ENCODE measurements at regions not wholly inside any gene's neighbourhood (a gene's known extent, or its start where the extent isn't known, plus 50 kb on each side); places are given as distances from the start of the nearest gene placed in this dataset.

- H3K36me3 ChIP-seq = no peaks in the 10 kb centered on the region
- H3K9me3 ChIP-seq = no peaks in the 10 kb centered on the region
- no peak overlapping the region for H3K4me3 ChIP-seq
- no peaks in the 10 kb centered on the region for H3K4me1 ChIP-seq
- peak overlapping the region in 1 of 4 donors; percentile 2 for H3K27ac ChIP-seq
- H3K27me3 ChIP-seq = no peaks in the 10 kb centered on the region
- TF ChIP-seq POLR2A (IDR thresholded peaks at IDR 0.05) = no peak
- TF ChIP-seq CTCF (IDR thresholded peaks at IDR 0.05) = no peak
- DNase-seq = no peak
Measured at GRCh38 chr4:123836851-123837595, 440.4 kb downstream of the SPRY1 start.

- no peak for DNase-seq
Measured at GRCh38 chr4:123838474-123838873, 441.9 kb downstream of the SPRY1 start.

GRCh38 chr4:123840197-123840596, 443.6 kb downstream of the SPRY1 start:
- DNase-seq = no peak
- Histone ChIP-seq H3K4me3 (no peak overlapping the region), H3K4me1 (no peaks in the 10 kb centered on the region), H3K9me3 (no peaks in the 10 kb centered on the region), H3K27ac (no peak overlapping the region), H3K36me3 (no peaks in the 10 kb centered on the region), H3K27me3 (no peaks in the 10 kb centered on the region)
- TF ChIP-seq CTCF (IDR thresholded peaks at IDR 0.05) (no peak), POLR2A (IDR thresholded peaks at IDR 0.05) (no peak)

More at GRCh38 chr4:123838474-123838873, 441.9 kb downstream of the SPRY1 start:
- no peaks in the 10 kb centered on the region for H3K4me1 ChIP-seq
- no peaks in the 10 kb centered on the region for H3K36me3 ChIP-seq
- no peak overlapping the region for H3K27ac ChIP-seq
- TF ChIP-seq POLR2A (IDR thresholded peaks at IDR 0.05) = no peak
- TF ChIP-seq CTCF (IDR thresholded peaks at IDR 0.05) = no peak
- H3K9me3 ChIP-seq = no peaks in the 10 kb centered on the region
- no peak overlapping the region for H3K4me3 ChIP-seq
- no peaks in the 10 kb centered on the region for H3K27me3 ChIP-seq

- Histone ChIP-seq H3K9me3 (no peaks in the 10 kb centered on the region), H3K27ac (peak overlapping the region in 1 of 4 donors; percentile 9)
- TF ChIP-seq POLR2A (IDR thresholded peaks at IDR 0.05) = no peak
Measured at GRCh38 chr4:123841447-123842121, 445.0 kb downstream of the SPRY1 start.

DNA sequence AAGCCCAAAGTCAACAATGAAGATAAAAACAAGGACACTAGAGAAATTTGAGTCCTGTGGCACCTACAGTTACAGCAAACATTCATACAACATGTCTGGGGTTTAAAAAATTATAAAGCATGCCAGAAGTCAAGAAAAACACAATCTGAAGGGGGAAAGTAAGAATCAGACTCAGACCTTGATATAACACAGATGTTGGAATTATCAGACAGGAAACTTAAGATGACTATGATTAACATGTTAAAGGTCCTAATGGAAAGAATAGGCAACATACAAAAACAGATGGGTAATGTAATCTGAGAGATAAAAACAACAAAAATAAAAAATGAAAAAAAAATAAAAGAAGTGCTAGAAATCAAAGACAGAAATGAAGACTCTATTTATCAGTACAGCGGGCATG, 446.5 kb downstream of the SPRY1 start:
- TF ChIP-seq CTCF (IDR thresholded peaks at IDR 0.05) (no peak), POLR2A (IDR thresholded peaks at IDR 0.05) (no peak)
- H3K36me3 ChIP-seq = no peaks in the 10 kb centered on the region
- DNase-seq = no peak
- H3K27ac ChIP-seq = no peak overlapping the region
- no peak overlapping the region for H3K4me3 ChIP-seq
- no peaks in the 10 kb centered on the region for H3K27me3 ChIP-seq
- no peaks in the 10 kb centered on the region for H3K9me3 ChIP-seq
- no peaks in the 10 kb centered on the region for H3K4me1 ChIP-seq

More at GRCh38 chr4:123841447-123842121, 445.0 kb downstream of the SPRY1 start:
- DNase-seq = no peak
- Histone ChIP-seq H3K4me3 (no peak overlapping the region), H3K36me3 (no peaks in the 10 kb centered on the region), H3K4me1 (no peaks in the 10 kb centered on the region), H3K27me3 (no peaks in the 10 kb centered on the region)

DNA sequence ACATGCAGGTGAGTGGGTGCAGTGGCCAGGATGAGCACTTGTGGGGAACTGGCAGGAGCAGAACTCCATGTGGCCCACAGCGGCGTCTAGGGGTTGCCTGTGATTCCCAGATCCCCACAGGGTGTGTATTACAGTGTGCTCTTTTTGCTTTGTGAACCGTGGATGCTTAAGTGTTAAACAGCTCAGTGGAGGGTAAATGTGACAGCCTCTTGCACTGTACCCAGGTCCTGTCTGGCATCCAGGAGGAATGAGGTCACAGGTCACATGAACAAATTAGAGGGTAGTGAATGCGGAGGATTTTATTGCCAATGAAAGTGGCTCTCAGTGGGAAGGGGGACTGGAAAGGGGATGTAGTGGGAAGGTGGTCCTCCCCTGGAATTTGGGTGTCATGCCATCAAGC, 447.8 kb downstream of the SPRY1 start:
- Histone ChIP-seq H3K27me3 (no peaks in the 10 kb centered on the region), H3K4me3 (no peak overlapping the region), H3K9me3 (no peaks in the 10 kb centered on the region), H3K36me3 (no peaks in the 10 kb centered on the region), H3K4me1 (no peaks in the 10 kb centered on the region), H3K27ac (no peak overlapping the region)
- no peak for DNase-seq
- TF ChIP-seq POLR2A (IDR thresholded peaks at IDR 0.05) (no peak), CTCF (IDR thresholded peaks at IDR 0.05) (no peak)
